Activated CD4-positive, alpha-beta T cell treated with anti-CD3 and anti-CD28 coated beads, Interleukin-2, amount 10 ng/mL, durations not matched to agents 24 days and 14 days (primary cell): ENCODE measurements at regions not wholly inside any gene's neighbourhood (a gene's known extent, or its start where the extent isn't known, plus 50 kb on each side); places are given as distances from the start of the nearest gene placed in this dataset.

ENCODE experiments used
- DNase-seq: peaks from one replicate; pipeline ENCODE4 v3.0.0; 2022
- H3K27ac Mint-ChIP-seq: one replicate; pipeline ENCODE4 v1.8.0; 2022; ENCODE audit warnings: mild to moderate bottlenecking, mixed read lengths
- H3K27me3 Mint-ChIP-seq: one replicate; pipeline ENCODE4 v1.8.0; 2022; ENCODE audit warnings: mixed read lengths
- H3K36me3 Mint-ChIP-seq: one replicate; pipeline ENCODE4 v1.8.0; 2022; ENCODE audit warnings: low read depth, mild to moderate bottlenecking, mixed read lengths
- H3K4me1 Mint-ChIP-seq: one replicate; pipeline ENCODE4 v1.8.0; 2021; ENCODE audit warnings: mixed read lengths
- H3K4me3 Mint-ChIP-seq: one replicate; pipeline ENCODE4 v1.8.0; 2022; ENCODE audit warnings: mild to moderate bottlenecking, moderate library complexity, mixed read lengths
- H3K9me3 Mint-ChIP-seq: one replicate; pipeline ENCODE4 v1.8.0; 2021; ENCODE audit warnings: mixed read lengths
- intact Hi-C: fragments of 100-400 bp; cut with micrococcal nuclease; formaldehyde crosslinking; loops from one replicate; pipeline ENCODE4 v1.15.1; 2023

DNA sequence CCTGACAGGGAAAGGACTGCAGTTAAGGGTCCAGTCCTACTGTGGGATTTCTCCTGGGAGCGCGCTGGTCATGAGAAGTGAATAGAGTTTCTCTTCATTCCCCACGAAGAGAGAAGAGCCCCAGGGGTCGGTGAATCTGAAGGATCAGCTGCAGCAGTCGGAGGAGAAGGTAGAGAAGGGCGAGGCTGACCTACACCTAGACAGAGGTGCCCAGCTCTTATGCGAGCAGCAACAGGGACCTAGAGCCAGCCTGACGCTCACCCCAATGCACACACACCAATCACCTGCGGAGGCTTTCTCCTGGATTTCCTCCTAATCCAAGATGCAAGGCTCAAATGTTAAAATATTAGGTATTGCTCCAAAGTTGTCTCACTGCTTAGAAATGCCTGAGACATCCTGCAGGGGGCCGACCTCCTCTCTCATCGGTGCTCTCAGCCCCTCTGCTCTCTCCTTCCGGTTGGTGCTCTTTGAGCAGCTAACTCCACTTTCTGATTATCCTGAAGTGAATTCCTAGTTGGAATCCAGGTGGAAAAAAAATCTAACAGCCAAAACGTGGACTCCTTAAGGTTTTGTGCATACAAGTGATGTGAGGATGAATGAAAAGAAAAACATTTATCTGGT, 176.4 kb downstream of the AHR start:
- no peak overlapping the region for H3K27ac Mint-ChIP-seq
- peaks cover 4% of the 10 kb centered on the region for H3K27me3 Mint-ChIP-seq
- intact Hi-C loops: no loop called here
- no peaks in the 10 kb centered on the region for H3K4me1 Mint-ChIP-seq
- H3K9me3 Mint-ChIP-seq: no peaks in the 10 kb centered on the region
- DNase-seq: no peak
- H3K4me3 Mint-ChIP-seq: no peak overlapping the region
- H3K36me3 Mint-ChIP-seq: no peaks in the 10 kb centered on the region

DNA sequence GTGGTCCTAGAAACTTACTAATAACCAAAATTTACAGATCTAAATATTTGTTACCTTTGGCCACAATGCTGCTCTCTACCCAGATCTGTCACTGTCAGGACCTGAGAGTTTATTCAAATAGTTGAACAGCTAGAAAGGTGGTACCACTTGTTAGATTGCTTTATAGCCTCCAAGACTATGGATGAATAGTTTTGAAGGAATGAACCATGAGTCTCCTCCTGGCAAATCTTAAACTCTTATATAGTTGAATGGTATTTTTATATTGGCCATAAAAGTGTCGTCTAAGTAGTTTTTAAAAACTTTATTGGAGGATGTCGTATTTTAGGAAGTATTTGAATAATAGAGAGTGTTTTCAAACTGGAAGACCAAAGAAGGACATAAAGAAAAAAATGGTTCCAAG, 178.7 kb downstream of the AHR start:
- Mint-ChIP-seq H3K27ac (no peak overlapping the region), H3K4me1 (no peaks in the 10 kb centered on the region), H3K4me3 (no peak overlapping the region), H3K9me3 (no peaks in the 10 kb centered on the region), H3K36me3 (no peaks in the 10 kb centered on the region), H3K27me3 (peaks cover 2% of the 10 kb centered on the region)
- DNase-seq: no peak
- intact Hi-C loops: no loop called here

- DNase-seq: no peak
- H3K36me3 Mint-ChIP-seq: no peaks in the 10 kb centered on the region
- no peaks in the 10 kb centered on the region for H3K9me3 Mint-ChIP-seq
- H3K4me1 Mint-ChIP-seq: no peaks in the 10 kb centered on the region
- no peak overlapping the region for H3K4me3 Mint-ChIP-seq
- peaks cover 2% of the 10 kb centered on the region for H3K27me3 Mint-ChIP-seq
- intact Hi-C loops: no loop called here
- no peak overlapping the region for H3K27ac Mint-ChIP-seq
Measured at GRCh38 chr7:17481118-17481517, 182.7 kb downstream of the AHR start.

DNA sequence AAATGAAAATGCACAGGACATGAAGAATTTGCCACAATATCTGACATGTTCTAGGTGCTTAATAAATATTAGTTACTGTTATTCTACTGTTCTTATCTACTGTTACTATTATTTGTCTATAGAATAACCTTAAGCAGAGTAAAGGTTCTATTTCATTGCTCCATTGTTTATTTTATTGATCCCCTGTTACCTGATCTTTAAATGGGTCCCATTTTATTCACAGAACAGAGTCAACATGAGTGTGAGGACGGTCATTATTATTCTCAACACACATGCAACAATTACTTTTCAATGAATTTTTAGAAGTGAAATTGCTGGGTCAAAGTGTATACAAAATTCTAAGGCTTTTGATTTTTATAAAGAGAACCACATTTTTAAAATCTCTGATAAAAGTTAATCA, 186.9 kb downstream of the AHR start:
- Mint-ChIP-seq H3K9me3 (peaks cover 3% of the 10 kb centered on the region), H3K4me1 (peaks cover 3% of the 10 kb centered on the region), H3K27me3 (peaks cover 2% of the 10 kb centered on the region), H3K4me3 (no peak overlapping the region), H3K36me3 (no peaks in the 10 kb centered on the region), H3K27ac (no peak overlapping the region)
- intact Hi-C loops: no loop called here
- no peak for DNase-seq

- Mint-ChIP-seq H3K36me3 (no peaks in the 10 kb centered on the region), H3K4me1 (peaks cover 5% of the 10 kb centered on the region), H3K9me3 (peaks cover 3% of the 10 kb centered on the region), H3K4me3 (no peak overlapping the region), H3K27me3 (peaks cover 2% of the 10 kb centered on the region), H3K27ac (no peak overlapping the region)
- intact Hi-C loops: no loop called here
- no peak for DNase-seq
Measured at GRCh38 chr7:17485904-17486303, 187.5 kb downstream of the AHR start.

DNA sequence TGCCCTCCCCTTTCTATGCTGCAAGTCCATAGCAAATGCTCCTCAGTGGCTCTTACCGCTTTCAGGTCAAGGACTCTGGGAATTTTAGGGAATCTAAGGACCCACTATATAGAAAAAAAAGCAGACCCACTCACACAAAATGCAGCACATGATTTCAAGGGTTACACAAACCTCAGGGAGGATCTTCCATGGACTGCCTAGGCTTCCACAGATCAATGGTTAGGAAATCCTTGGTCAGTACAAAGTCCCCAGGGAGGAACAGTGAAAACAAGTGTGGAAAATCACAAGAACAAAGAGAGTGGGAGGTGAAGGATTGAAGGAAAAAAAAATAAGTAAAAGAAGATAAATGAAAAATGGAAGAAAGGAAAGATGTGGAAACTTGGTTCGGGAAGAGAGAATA, 188.4 kb downstream of the AHR start:
- no peak overlapping the region for H3K4me3 Mint-ChIP-seq
- no peaks in the 10 kb centered on the region for H3K36me3 Mint-ChIP-seq
- DNase-seq: no peak
- H3K27me3 Mint-ChIP-seq: peaks cover 2% of the 10 kb centered on the region
- intact Hi-C loops: no loop called here
- H3K27ac Mint-ChIP-seq: no peak overlapping the region
- H3K4me1 Mint-ChIP-seq: peaks cover 6% of the 10 kb centered on the region
- peaks cover 3% of the 10 kb centered on the region for H3K9me3 Mint-ChIP-seq

GRCh38 chr7:17487343-17487742, 188.9 kb downstream of the AHR start:
- H3K36me3 Mint-ChIP-seq: no peaks in the 10 kb centered on the region
- peaks cover 6% of the 10 kb centered on the region for H3K4me1 Mint-ChIP-seq
- intact Hi-C loops: no loop called here
- H3K9me3 Mint-ChIP-seq: peaks cover 3% of the 10 kb centered on the region
- no peak overlapping the region for H3K27ac Mint-ChIP-seq
- peaks cover 2% of the 10 kb centered on the region for H3K27me3 Mint-ChIP-seq
- no peak for DNase-seq
- no peak overlapping the region for H3K4me3 Mint-ChIP-seq

DNA sequence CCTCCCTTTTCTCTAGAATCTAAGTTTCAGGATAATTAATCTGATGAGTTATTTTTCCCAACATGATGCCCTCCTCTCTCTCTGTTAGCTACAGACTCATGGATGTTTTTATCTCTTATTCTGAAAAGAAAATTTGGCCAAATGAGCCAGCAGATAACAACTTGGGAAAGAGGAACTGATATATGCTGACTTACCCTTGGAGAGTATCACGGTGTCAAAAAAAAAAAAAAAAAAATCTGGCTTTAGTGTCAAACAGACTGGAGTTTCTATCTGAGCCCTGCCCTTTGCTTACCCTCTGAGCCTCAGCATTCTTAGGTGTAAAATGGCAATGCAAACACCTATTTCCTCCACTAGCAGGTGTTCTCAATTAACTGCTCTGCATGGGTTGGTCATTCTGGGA, 190.4 kb downstream of the AHR start:
- Mint-ChIP-seq H3K4me1 (peaks cover 6% of the 10 kb centered on the region), H3K27ac (no peak overlapping the region), H3K27me3 (peaks cover 2% of the 10 kb centered on the region), H3K9me3 (peaks cover 3% of the 10 kb centered on the region), H3K4me3 (no peak overlapping the region), H3K36me3 (no peaks in the 10 kb centered on the region)
- intact Hi-C loops: no loop called here
- DNase-seq: no peak

DNA sequence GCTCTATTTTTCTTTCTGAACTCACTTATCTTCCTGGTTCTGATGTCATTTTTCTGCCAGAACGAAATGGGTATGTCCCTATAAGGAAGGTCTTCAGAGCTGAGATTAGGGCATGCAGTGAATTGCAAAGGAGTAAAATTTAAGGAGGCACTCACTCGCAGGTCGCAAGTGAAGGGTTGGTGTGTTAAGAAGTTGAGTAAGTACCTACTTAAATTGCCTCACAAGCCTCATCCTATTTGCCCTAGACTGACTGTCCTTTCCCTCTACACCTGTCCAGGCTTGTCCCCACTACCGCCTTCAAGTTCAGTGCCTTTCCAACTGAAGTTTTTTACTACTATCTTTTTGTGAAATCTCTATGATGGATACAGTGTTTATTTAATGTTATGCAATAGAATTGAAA, 191.5 kb downstream of the AHR start:
- H3K9me3 Mint-ChIP-seq: peaks cover 3% of the 10 kb centered on the region
- intact Hi-C loops: no loop called here
- H3K4me1 Mint-ChIP-seq: peaks cover 6% of the 10 kb centered on the region

GRCh38 chr7:17490825-17491224, 192.4 kb downstream of the AHR start:
- peaks cover 6% of the 10 kb centered on the region for H3K4me1 Mint-ChIP-seq
- no peak for DNase-seq
- H3K9me3 Mint-ChIP-seq: peaks cover 3% of the 10 kb centered on the region
- intact Hi-C loops: no loop called here
- H3K27me3 Mint-ChIP-seq: peaks cover 2% of the 10 kb centered on the region
- no peak overlapping the region for H3K27ac Mint-ChIP-seq
- no peak overlapping the region for H3K4me3 Mint-ChIP-seq
- no peaks in the 10 kb centered on the region for H3K36me3 Mint-ChIP-seq

More for the DNA sequence above, 191.5 kb downstream of the AHR start:
- H3K4me3 Mint-ChIP-seq: no peak overlapping the region
- no peak for DNase-seq
- H3K36me3 Mint-ChIP-seq: no peaks in the 10 kb centered on the region
- H3K27ac Mint-ChIP-seq: no peak overlapping the region
- H3K27me3 Mint-ChIP-seq: peaks cover 2% of the 10 kb centered on the region

GRCh38 chr7:17492437-17492836, 194.0 kb downstream of the AHR start:
- H3K9me3 Mint-ChIP-seq: peaks cover 3% of the 10 kb centered on the region
- H3K27me3 Mint-ChIP-seq: peaks cover 2% of the 10 kb centered on the region
- DNase-seq: no peak
- peaks cover 6% of the 10 kb centered on the region for H3K4me1 Mint-ChIP-seq
- intact Hi-C loops: no loop called here
- no peak overlapping the region for H3K4me3 Mint-ChIP-seq
- H3K36me3 Mint-ChIP-seq: no peaks in the 10 kb centered on the region
- H3K27ac Mint-ChIP-seq: no peak overlapping the region

GRCh38 chr7:17493446-17493845, 195.0 kb downstream of the AHR start:
- H3K4me3 Mint-ChIP-seq: no peak overlapping the region
- H3K9me3 Mint-ChIP-seq: peaks cover 3% of the 10 kb centered on the region
- DNase-seq: no peak
- no peak overlapping the region for H3K27ac Mint-ChIP-seq
- intact Hi-C loops: no loop called here
- H3K36me3 Mint-ChIP-seq: no peaks in the 10 kb centered on the region
- H3K4me1 Mint-ChIP-seq: peaks cover 6% of the 10 kb centered on the region
- H3K27me3 Mint-ChIP-seq: peaks cover 2% of the 10 kb centered on the region

- Mint-ChIP-seq H3K36me3 (no peaks in the 10 kb centered on the region), H3K27me3 (no peaks in the 10 kb centered on the region), H3K4me3 (no peak overlapping the region), H3K27ac (no peak overlapping the region), H3K9me3 (no peaks in the 10 kb centered on the region), H3K4me1 (peaks cover 2% of the 10 kb centered on the region)
- intact Hi-C loops: no loop called here
- DNase-seq: no peak
Measured at GRCh38 chr7:17495655-17496394, 197.4 kb downstream of the AHR start.

- Mint-ChIP-seq H3K27ac (no peak overlapping the region), H3K4me1 (no peaks in the 10 kb centered on the region), H3K9me3 (no peaks in the 10 kb centered on the region), H3K36me3 (no peaks in the 10 kb centered on the region), H3K27me3 (no peaks in the 10 kb centered on the region), H3K4me3 (no peak overlapping the region)
- intact Hi-C loops: no loop called here
- no peak for DNase-seq
Measured at GRCh38 chr7:17497136-17497535, 198.7 kb downstream of the AHR start.
